H1 (cell line): ENCODE measurements at regions not wholly inside any gene's neighbourhood (a gene's known extent, or its start where the extent isn't known, plus 50 kb on each side); places are given as distances from the start of the nearest gene placed in this dataset.

ENCODE experiments used
- GTF2F1 ChIP-seq: IDR thresholded peaks from 2 replicates; pipeline ENCODE4 v1.6.1; 2012; ENCODE audit warnings: low read depth, low read length, improper control_type of control experiment, borderline replicate concordance
- NRF1 ChIP-seq: IDR thresholded peaks from 2 replicates; pipeline ENCODE4 v1.6.1; 2011; ENCODE audit warnings: mild to moderate bottlenecking, low read depth, low read length, improper control_type of control experiment
- POLR2AphosphoS5 ChIP-seq: IDR thresholded peaks from 2 replicates; pipeline ENCODE4 v1.6.1; 2011; ENCODE audit warnings: low read depth, low read length
- SIX5 ChIP-seq: IDR thresholded peaks from 2 replicates; pipeline ENCODE4 v1.6.1; 2011; ENCODE audit warnings: mild to moderate bottlenecking, low read depth, low read length

DNA sequence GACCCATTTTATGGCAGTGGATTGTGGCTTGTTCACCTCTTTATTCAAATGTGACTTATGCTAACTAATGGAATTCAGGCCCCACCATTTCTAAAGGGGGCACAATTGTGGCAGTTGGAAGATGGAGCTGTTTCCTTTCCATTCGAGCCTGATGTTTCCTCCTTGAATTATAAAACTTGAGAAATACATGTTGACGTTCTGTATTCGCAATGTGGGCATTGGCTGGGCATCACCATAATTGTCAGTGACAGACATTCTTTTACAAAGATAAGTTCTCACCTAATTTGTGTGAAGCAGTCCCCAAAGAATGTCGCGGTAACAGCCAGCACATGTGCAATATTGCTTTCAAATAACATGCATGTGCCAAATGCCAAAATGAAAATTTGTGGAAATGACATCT lies 1070.2 kb upstream of the TENM3 start (continued):
- no peak for TF ChIP-seq GTF2F1
- no peak for TF ChIP-seq SIX5
- no peak for TF ChIP-seq NRF1
- TF ChIP-seq POLR2AphosphoS5: no peak
